Body of pancreas (tissue), 4 donors: ENCODE measurements at regions not wholly inside any gene's neighbourhood (a gene's known extent, or its start where the extent isn't known, plus 50 kb on each side); places are given as distances from the start of the nearest gene placed in this dataset.

ENCODE experiments used
- ATAC-seq: fragments of 150-250 bp; one replicate; pipeline ENCODE4 v1.9.1; 2016
- DNase-seq, 4 donors: peaks; one replicate each; pipeline ENCODE4 v3.0.0-alpha.2; 2019
- H3K27ac ChIP-seq, 4 donors: fragments of 200-600 bp; sonication (generic); 1 replicate in 3 of 4; 2 replicates in 1 of 4; pipeline versions ENCODE4 v1.5.1 to v1.6.1; 2016 to 2019; ENCODE audit warnings: mild to moderate bottlenecking in 1 of 4, mixed read lengths in 1 of 4, moderate library complexity in 1 of 4
- H3K27me3 ChIP-seq, 2 donors: fragments of 200-600 bp; sonication (generic); one replicate each; pipeline ENCODE4 v1.6.0; 2016; ENCODE audit warnings: mild to moderate bottlenecking in 1 of 2
- H3K36me3 ChIP-seq, 2 donors: fragments of 200-600 bp; sonication (generic); replicated peaks in 1 of 2; 2 replicates each; pipeline ENCODE4 v1.5.1; 2016; ENCODE audit warnings: low read depth in 2 of 2; ENCODE audit not compliant: insufficient read depth in 1 of 2
- H3K4me1 ChIP-seq: fragments of 200-600 bp; sonication (generic); one replicate; pipeline ENCODE4 v1.6.0; 2016
- H3K4me3 ChIP-seq, 2 donors: fragments of 200-600 bp; sonication (generic); 1 replicate in 1 of 2; 2 replicates in 1 of 2; pipeline ENCODE4 v1.5.1; 2016 to 2019
- H3K9me3 ChIP-seq, 3 donors: fragments of 200-600 bp; sonication (generic); 1 replicate in 2 of 3; 2 replicates in 1 of 3; pipeline ENCODE4 v1.5.1; 2016
- POLR2A ChIP-seq, 3 donors: fragments of 450-650 bp; IDR thresholded peaks; one replicate each; pipeline ENCODE4 v1.6.1; 2016; ENCODE audit warnings: antibody characterized with exemption in 3 of 3, mild to moderate bottlenecking in 2 of 3
- WGBS, 2 donors: methylation state at CpG; one replicate each; pipeline ENCODE4 v1.1.5; 2017; 5-methylcytosine and 5-hydroxymethylcytosine counted together
- intact Hi-C: fragments of 100-400 bp; cut with DNase I; formaldehyde crosslinking; loops from one replicate; pipeline ENCODE4 v1.15.1; 2023
- TF ChIP-seq, protein P1 (sequence below), 7 experiments: fragments of 450-650 bp in 4 of 7; fragments of 200-600 bp in 3 of 7; sonication (generic) in 3 of 7; IDR thresholded peaks; one replicate each; pipeline ENCODE4 v1.5.1; 2016 to 2019; ENCODE audit warnings: antibody characterized with exemption in 7 of 7

DNA sequence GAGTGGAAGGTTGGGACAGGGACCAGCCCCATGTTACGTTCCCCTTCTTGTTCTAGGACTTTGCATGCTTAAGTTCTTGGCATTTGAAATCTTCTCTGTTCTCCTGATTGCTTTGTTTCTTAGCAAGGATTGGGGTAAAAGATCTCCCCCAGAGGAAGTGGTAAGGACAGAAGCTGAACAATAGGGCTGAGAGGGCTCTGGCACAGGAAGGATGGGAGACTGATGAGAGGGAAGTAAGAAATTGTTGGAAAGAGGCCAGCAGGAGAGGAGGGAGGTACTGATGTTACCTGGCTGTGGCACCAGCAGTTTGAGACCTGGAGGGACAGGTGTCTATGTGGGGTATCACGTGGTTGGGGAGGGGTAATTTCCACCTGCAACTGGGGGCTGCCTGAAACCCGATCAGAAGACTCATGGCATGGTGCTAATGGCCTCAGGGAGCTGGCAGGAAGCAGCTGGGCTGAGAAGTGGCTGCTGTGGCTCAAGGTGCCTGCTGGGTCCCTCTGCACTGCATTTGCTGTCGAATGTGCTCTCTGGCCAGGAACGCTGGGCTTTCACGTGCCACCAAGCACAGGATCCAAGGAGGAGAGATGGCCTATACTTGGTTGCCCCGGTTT lies 108.4 kb downstream of the LSM3 start:
- no peaks in the 10 kb centered on the region for H3K9me3 ChIP-seq
- ATAC-seq (no peak), DNase-seq (no peak)
- peaks cover 14% of the 10 kb centered on the region for H3K4me1 ChIP-seq
- no peak overlapping the region for H3K4me3 ChIP-seq
- intact Hi-C loops: no loop called here
- TF ChIP-seq, protein P1, sequence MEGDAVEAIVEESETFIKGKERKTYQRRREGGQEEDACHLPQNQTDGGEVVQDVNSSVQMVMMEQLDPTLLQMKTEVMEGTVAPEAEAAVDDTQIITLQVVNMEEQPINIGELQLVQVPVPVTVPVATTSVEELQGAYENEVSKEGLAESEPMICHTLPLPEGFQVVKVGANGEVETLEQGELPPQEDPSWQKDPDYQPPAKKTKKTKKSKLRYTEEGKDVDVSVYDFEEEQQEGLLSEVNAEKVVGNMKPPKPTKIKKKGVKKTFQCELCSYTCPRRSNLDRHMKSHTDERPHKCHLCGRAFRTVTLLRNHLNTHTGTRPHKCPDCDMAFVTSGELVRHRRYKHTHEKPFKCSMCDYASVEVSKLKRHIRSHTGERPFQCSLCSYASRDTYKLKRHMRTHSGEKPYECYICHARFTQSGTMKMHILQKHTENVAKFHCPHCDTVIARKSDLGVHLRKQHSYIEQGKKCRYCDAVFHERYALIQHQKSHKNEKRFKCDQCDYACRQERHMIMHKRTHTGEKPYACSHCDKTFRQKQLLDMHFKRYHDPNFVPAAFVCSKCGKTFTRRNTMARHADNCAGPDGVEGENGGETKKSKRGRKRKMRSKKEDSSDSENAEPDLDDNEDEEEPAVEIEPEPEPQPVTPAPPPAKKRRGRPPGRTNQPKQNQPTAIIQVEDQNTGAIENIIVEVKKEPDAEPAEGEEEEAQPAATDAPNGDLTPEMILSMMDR (IDR thresholded peaks at IDR 0.05): no peak
- TF ChIP-seq POLR2A (IDR thresholded peaks at IDR 0.05): no peak
- no peak overlapping the region for H3K27ac ChIP-seq
- no peaks in the 10 kb centered on the region for H3K27me3 ChIP-seq
- H3K36me3 ChIP-seq: no peaks in the 10 kb centered on the region
- 64 to 80% methylated on average over 5 to 7 of the region's 7 CpGs for WGBS, 2 donors

DNA sequence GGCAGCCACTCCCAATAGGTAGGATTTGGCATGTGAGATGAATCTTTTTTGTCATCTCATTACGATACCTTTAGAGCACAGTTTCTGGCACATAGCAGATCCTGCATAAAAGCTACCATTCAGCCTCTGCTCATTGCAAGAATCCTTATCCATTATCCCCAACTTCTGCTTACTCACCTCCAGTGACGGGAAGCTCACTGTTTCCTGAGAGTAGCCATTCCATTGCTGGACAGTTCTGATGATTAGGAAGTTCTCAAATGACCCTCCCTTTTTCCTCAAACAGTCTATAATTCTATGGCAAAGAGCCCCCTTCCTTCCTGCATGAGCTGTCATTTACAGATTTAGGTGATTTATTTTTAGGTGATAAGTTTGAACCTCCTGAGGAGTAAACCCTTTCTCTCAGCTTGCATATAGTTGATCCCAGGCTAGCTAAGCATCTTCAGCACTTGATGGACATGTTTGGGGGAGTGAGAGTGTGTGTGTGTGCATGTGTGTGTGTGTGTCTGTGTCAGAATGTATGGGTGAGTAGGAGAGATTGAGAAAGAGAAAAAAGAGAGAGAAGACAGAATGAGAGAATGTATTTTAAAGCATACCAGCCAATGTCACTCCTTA lies 109.7 kb downstream of the LSM3 start:
- ATAC-seq (no peak), DNase-seq (no peak)
- Histone ChIP-seq H3K27me3 (no peaks in the 10 kb centered on the region), H3K4me1 (peaks cover 14% of the 10 kb centered on the region), H3K36me3 (no peaks in the 10 kb centered on the region), H3K4me3 (no peak overlapping the region), H3K27ac (no peak overlapping the region), H3K9me3 (no peaks in the 10 kb centered on the region)
- TF ChIP-seq, protein P1 (IDR thresholded peaks at IDR 0.05): no peak
- TF ChIP-seq POLR2A (IDR thresholded peaks at IDR 0.05): no peak
- WGBS, 2 donors: 85 to 90% methylated on average over 2 of the region's 2 CpGs
- intact Hi-C loops: no loop called here

DNA sequence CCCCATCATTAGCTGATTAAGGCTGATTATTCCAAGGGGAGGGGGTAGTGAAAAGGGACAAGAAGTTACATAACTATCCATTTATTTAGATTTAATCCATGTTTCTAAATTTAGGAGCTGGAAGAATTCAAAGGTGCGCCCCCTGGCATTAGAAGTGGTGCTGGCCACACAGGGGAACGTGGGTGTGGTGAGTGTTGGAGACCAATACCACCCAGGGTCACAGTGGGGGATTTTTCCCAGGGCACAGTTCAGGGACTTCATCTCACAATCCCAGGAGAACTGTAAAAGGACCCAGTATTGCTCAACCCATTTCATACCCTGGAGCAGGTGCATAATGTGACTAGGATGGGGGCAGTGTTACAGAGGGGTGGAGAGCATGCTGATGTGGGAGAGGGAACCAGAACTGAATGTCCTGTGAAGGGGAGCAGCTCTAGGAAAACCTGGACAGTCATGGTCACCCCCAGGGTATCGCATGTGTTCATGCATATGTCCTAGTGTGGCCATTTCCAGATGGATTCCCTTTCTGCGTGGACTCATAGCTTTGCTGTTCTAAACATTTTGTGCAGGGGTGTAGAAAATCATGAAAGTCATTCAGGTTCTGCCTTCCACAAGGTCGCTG lies 110.3 kb downstream of the LSM3 start:
- Histone ChIP-seq H3K4me1 (peaks cover 14% of the 10 kb centered on the region), H3K4me3 (no peak overlapping the region), H3K27ac (no peak overlapping the region), H3K36me3 (no peaks in the 10 kb centered on the region), H3K27me3 (no peaks in the 10 kb centered on the region), H3K9me3 (no peaks in the 10 kb centered on the region)
- ATAC-seq (no peak), DNase-seq (no peak)
- 49 to 53% methylated on average over 5 of the region's 5 CpGs for WGBS, 2 donors
- no peak for TF ChIP-seq POLR2A (IDR thresholded peaks at IDR 0.05)
- TF ChIP-seq, protein P1 (IDR thresholded peaks at IDR 0.05): no peak
- intact Hi-C loops: no loop called here

DNA sequence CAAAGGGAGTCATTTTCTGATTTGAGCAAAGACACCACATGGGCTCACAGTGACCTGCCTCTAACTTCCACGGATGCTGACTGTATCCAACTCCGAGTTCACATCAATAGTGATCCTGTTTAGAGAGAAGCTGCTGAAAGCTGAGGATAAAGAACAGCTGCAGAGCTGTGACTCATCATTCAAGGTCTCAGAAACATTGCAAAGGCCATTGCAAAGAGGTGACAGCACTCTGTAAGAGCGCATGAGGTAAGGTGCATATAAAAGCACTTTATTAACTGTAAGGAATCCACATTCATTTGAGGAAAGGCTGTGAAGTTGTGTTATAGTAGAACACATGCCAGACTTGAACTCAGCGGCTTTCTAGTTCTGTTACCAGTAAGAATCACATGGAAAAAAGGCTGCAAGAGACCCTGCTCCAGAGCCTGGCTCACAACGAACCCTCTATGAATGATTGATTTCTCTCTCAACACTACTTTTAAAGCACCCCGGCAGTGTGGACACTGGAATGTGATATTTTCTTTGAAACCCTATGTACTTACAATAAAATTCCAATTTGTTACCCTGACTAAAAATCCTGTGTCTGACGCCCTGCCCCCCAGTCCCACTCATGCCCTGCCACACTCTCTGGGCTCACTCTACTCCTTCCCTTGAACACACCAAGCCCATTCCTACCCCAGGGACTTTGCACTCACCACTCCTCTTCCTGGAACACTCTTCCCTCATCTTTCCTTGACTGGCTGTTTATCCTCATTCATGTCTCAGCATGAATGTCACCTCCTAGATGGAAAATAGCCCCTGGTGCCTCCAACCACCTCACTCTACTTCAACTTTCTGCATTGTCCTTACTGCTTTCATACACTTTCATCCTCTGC lies 111.2 kb downstream of the LSM3 start:
- intact Hi-C loops: no loop called here
- peaks cover 14% of the 10 kb centered on the region for H3K4me1 ChIP-seq
- 34 to 35% methylated on average over 6 to 7 of the region's 7 CpGs for WGBS, 2 donors
- H3K27me3 ChIP-seq: no peaks in the 10 kb centered on the region
- ATAC-seq: peak; percentile 40
- H3K36me3 ChIP-seq: no peaks in the 10 kb centered on the region
- H3K27ac ChIP-seq: no peak overlapping the region
- DNase-seq: peak in 1 of 4 donors; percentile 20
- H3K9me3 ChIP-seq: no peaks in the 10 kb centered on the region
- no peak for TF ChIP-seq POLR2A (IDR thresholded peaks at IDR 0.05)
- TF ChIP-seq, protein P1 (IDR thresholded peaks at IDR 0.05): no peak
- H3K4me3 ChIP-seq: no peak overlapping the region
